ENCODE measurements at regions not wholly inside any gene's neighbourhood (a gene's known extent, or its start where the extent isn't known, plus 50 kb on each side); places are given as distances from the start of the nearest gene placed in this dataset.
A peak's percentile ranks its signal among the peaks of the same experiment; 100 is the strongest.

- Histone ChIP-seq H3K27me3 (ENCODE audit: control insufficient read depth, insufficient read depth, low read length) (no peaks in the 10 kb centered on the region), H3K9me3 (replicated peaks; ENCODE audit: low read length) (peaks cover 7% of the 10 kb centered on the region), H3K4me1 (ENCODE audit: control insufficient read depth, insufficient read depth, low read length) (no peaks in the 10 kb centered on the region), H3K36me3 (ENCODE audit: insufficient read depth, low read length) (no peaks in the 10 kb centered on the region), H3K9ac (ENCODE audit: low read depth, low read length) (no peak overlapping the region), H3K4me3 (ENCODE audit: low read length) (no peak overlapping the region), H3K4me2 (ENCODE audit: low read length) (no peak overlapping the region)
These were observed 759.0 kb upstream of the ADAMTS5 start for GRCh38 chr21:27725916-27726315.

- Histone ChIP-seq H3K9ac (ENCODE audit: low read depth, low read length) (no peak overlapping the region), H3K9me3 (replicated peaks; ENCODE audit: low read length) (no peaks in the 10 kb centered on the region), H3K27me3 (ENCODE audit: control insufficient read depth, insufficient read depth, low read length) (no peaks in the 10 kb centered on the region), H3K36me3 (ENCODE audit: insufficient read depth, low read length) (no peaks in the 10 kb centered on the region), H3K4me3 (ENCODE audit: low read length) (no peak overlapping the region), H3K4me2 (ENCODE audit: low read length) (no peak overlapping the region), H3K4me1 (ENCODE audit: control insufficient read depth, insufficient read depth, low read length) (no peaks in the 10 kb centered on the region)
These were observed 755.2 kb upstream of the ADAMTS5 start for GRCh38 chr21:27722095-27722494.

GRCh38 chr21:27721675-27722074, 754.8 kb upstream of the ADAMTS5 start:
- no peaks in the 10 kb centered on the region for H3K36me3 ChIP-seq (ENCODE audit: insufficient read depth, low read length)
- H3K4me3 ChIP-seq (ENCODE audit: low read length): no peak overlapping the region
- H3K4me2 ChIP-seq (ENCODE audit: low read length): no peak overlapping the region
- H3K27me3 ChIP-seq (ENCODE audit: control insufficient read depth, insufficient read depth, low read length): no peaks in the 10 kb centered on the region
- H3K4me1 ChIP-seq (ENCODE audit: control insufficient read depth, insufficient read depth, low read length): no peaks in the 10 kb centered on the region
- no peaks in the 10 kb centered on the region for H3K9me3 ChIP-seq (replicated peaks; ENCODE audit: low read length)
- no peak overlapping the region for H3K9ac ChIP-seq (ENCODE audit: low read depth, low read length)

- H3K9ac ChIP-seq (ENCODE audit: low read depth, low read length): no peak overlapping the region
- no peaks in the 10 kb centered on the region for H3K36me3 ChIP-seq (ENCODE audit: insufficient read depth, low read length)
- no peaks in the 10 kb centered on the region for H3K4me1 ChIP-seq (ENCODE audit: control insufficient read depth, insufficient read depth, low read length)
- no peaks in the 10 kb centered on the region for H3K27me3 ChIP-seq (ENCODE audit: control insufficient read depth, insufficient read depth, low read length)
- H3K4me3 ChIP-seq (ENCODE audit: low read length): no peak overlapping the region
- H3K9me3 ChIP-seq (replicated peaks; ENCODE audit: low read length): no peaks in the 10 kb centered on the region
- no peak overlapping the region for H3K4me2 ChIP-seq (ENCODE audit: low read length)
These were observed 752.3 kb upstream of the ADAMTS5 start for GRCh38 chr21:27719226-27719625.

- no peak overlapping the region for H3K4me3 ChIP-seq (ENCODE audit: low read length)
- no peaks in the 10 kb centered on the region for H3K4me1 ChIP-seq (ENCODE audit: control insufficient read depth, insufficient read depth, low read length)
These were observed 748.2 kb upstream of the ADAMTS5 start for GRCh38 chr21:27715131-27715530.

GRCh38 chr21:27713154-27714109, 746.5 kb upstream of the ADAMTS5 start:
- H3K9me3 ChIP-seq (replicated peaks; ENCODE audit: low read length): no peaks in the 10 kb centered on the region
- no peaks in the 10 kb centered on the region for H3K4me1 ChIP-seq (ENCODE audit: control insufficient read depth, insufficient read depth, low read length)
- H3K4me3 ChIP-seq (ENCODE audit: low read length): no peak overlapping the region
- H3K36me3 ChIP-seq (ENCODE audit: insufficient read depth, low read length): no peaks in the 10 kb centered on the region
- no peak overlapping the region for H3K9ac ChIP-seq (ENCODE audit: low read depth, low read length)
- no peak overlapping the region for H3K4me2 ChIP-seq (ENCODE audit: low read length)
- H3K27me3 ChIP-seq (ENCODE audit: control insufficient read depth, insufficient read depth, low read length): no peaks in the 10 kb centered on the region

More at GRCh38 chr21:27715131-27715530, 748.2 kb upstream of the ADAMTS5 start:
- H3K9me3 ChIP-seq (replicated peaks; ENCODE audit: low read length): no peaks in the 10 kb centered on the region
- no peak overlapping the region for H3K4me2 ChIP-seq (ENCODE audit: low read length)
- H3K36me3 ChIP-seq (ENCODE audit: insufficient read depth, low read length): no peaks in the 10 kb centered on the region
- H3K9ac ChIP-seq (ENCODE audit: low read depth, low read length): no peak overlapping the region
- H3K27me3 ChIP-seq (ENCODE audit: control insufficient read depth, insufficient read depth, low read length): no peaks in the 10 kb centered on the region

- Histone ChIP-seq H3K9me3 (replicated peaks; ENCODE audit: low read length) (no peaks in the 10 kb centered on the region), H3K27me3 (ENCODE audit: control insufficient read depth, insufficient read depth, low read length) (no peaks in the 10 kb centered on the region), H3K9ac (ENCODE audit: low read depth, low read length) (no peak overlapping the region), H3K4me3 (ENCODE audit: low read length) (no peak overlapping the region), H3K4me2 (ENCODE audit: low read length) (no peak overlapping the region), H3K4me1 (ENCODE audit: control insufficient read depth, insufficient read depth, low read length) (peaks cover 11% of the 10 kb centered on the region), H3K36me3 (ENCODE audit: insufficient read depth, low read length) (no peaks in the 10 kb centered on the region)
These were observed 737.8 kb upstream of the ADAMTS5 start for GRCh38 chr21:27704567-27705166.

GRCh38 chr21:27703791-27704190, 736.9 kb upstream of the ADAMTS5 start:
- Histone ChIP-seq H3K27me3 (ENCODE audit: control insufficient read depth, insufficient read depth, low read length) (no peaks in the 10 kb centered on the region), H3K4me2 (ENCODE audit: low read length) (no peak overlapping the region), H3K4me1 (ENCODE audit: control insufficient read depth, insufficient read depth, low read length) (peaks cover 11% of the 10 kb centered on the region), H3K9ac (ENCODE audit: low read depth, low read length) (no peak overlapping the region), H3K36me3 (ENCODE audit: insufficient read depth, low read length) (no peaks in the 10 kb centered on the region), H3K9me3 (replicated peaks; ENCODE audit: low read length) (no peaks in the 10 kb centered on the region), H3K4me3 (ENCODE audit: low read length) (no peak overlapping the region)

GRCh38 chr21:27700974-27701614, 734.2 kb upstream of the ADAMTS5 start:
- Histone ChIP-seq H3K36me3 (ENCODE audit: insufficient read depth, low read length) (no peaks in the 10 kb centered on the region), H3K4me1 (ENCODE audit: control insufficient read depth, insufficient read depth, low read length) (peaks cover 11% of the 10 kb centered on the region), H3K27me3 (ENCODE audit: control insufficient read depth, insufficient read depth, low read length) (no peaks in the 10 kb centered on the region), H3K9ac (ENCODE audit: low read depth, low read length) (peak overlapping the region; percentile 75), H3K4me2 (ENCODE audit: low read length) (peak overlapping the region; percentile 74), H3K9me3 (replicated peaks; ENCODE audit: low read length) (no peaks in the 10 kb centered on the region), H3K4me3 (ENCODE audit: low read length) (peak overlapping the region; percentile 41)

GRCh38 chr21:27695246-27695645, 728.4 kb upstream of the ADAMTS5 start:
- H3K9ac ChIP-seq (ENCODE audit: low read depth, low read length): no peak overlapping the region
- H3K36me3 ChIP-seq (ENCODE audit: insufficient read depth, low read length): no peaks in the 10 kb centered on the region
- peaks cover 12% of the 10 kb centered on the region for H3K4me1 ChIP-seq (ENCODE audit: control insufficient read depth, insufficient read depth, low read length)
- H3K4me3 ChIP-seq (ENCODE audit: low read length): no peak overlapping the region
- H3K9me3 ChIP-seq (replicated peaks; ENCODE audit: low read length): no peaks in the 10 kb centered on the region
- no peaks in the 10 kb centered on the region for H3K27me3 ChIP-seq (ENCODE audit: control insufficient read depth, insufficient read depth, low read length)
- no peak overlapping the region for H3K4me2 ChIP-seq (ENCODE audit: low read length)

- Histone ChIP-seq H3K9me3 (replicated peaks; ENCODE audit: low read length) (no peaks in the 10 kb centered on the region), H3K4me1 (ENCODE audit: control insufficient read depth, insufficient read depth, low read length) (peaks cover 7% of the 10 kb centered on the region), H3K4me2 (ENCODE audit: low read length) (no peak overlapping the region), H3K27me3 (ENCODE audit: control insufficient read depth, insufficient read depth, low read length) (no peaks in the 10 kb centered on the region), H3K4me3 (ENCODE audit: low read length) (no peak overlapping the region), H3K36me3 (ENCODE audit: insufficient read depth, low read length) (no peaks in the 10 kb centered on the region), H3K9ac (ENCODE audit: low read depth, low read length) (no peak overlapping the region)
These were observed 727.8 kb upstream of the ADAMTS5 start for GRCh38 chr21:27694667-27695066.

Measured in skeletal muscle satellite cell (primary cell).